HCT116 (cell line): ENCODE measurements at regions not wholly inside any gene's neighbourhood (a gene's known extent, or its start where the extent isn't known, plus 50 kb on each side); places are given as distances from the start of the nearest gene placed in this dataset.
A peak's percentile ranks its signal among the peaks of the same experiment; 100 is the strongest.

Source experiments
- ATAC-seq: fragments of 200-7000 bp; cut with Tn5 transposase; 2 replicates; pipeline ENCODE4 v1.9.1; 2020; ENCODE audit warnings: mild to moderate bottlenecking, moderate library complexity
- BruUV-seq: library from RNA; stranded (reverse); fragments of 400-500 nt; replicated peaks from 2 replicates; lab custom pipeline; 2021; lab: Mats Ljungman, UMichigan
- CTCF ChIA-PET: fragments of 300-600 bp; sonication (Branson Sonifier 250); formaldehyde crosslinking; loops from one replicate; lab custom pipeline; 2021; ENCODE audit warnings: antibody characterized with exemption; lab: Charles Lee
- POLR2A ChIA-PET: fragments of 300-600, 350-600 bp; sonication (Branson Sonifier 250); formaldehyde crosslinking; loops from one replicate; lab custom pipeline; 2021; ENCODE audit warnings: antibody characterized with exemption; lab: Charles Lee
- RAD21 ChIA-PET, 2 experiments: fragments of 300-600 bp; sonication (Branson Sonifier 250); formaldehyde crosslinking; loops; one replicate each; lab custom pipeline; 2023; ENCODE audit warnings: low total read pairs in 2 of 2; ENCODE audit not compliant: uncharacterized antibody in 2 of 2, unreplicated experiment in 2 of 2, low non-redundant PET in 1 of 2; lab: Charles Lee
- DNase-seq: peaks from one replicate; pipeline ENCODE4 v3.0.0-alpha.2; 2010; ENCODE audit warnings: low read depth, low spot score
- H2AFZ ChIP-seq: fragments of 200-600 bp; shearing (Covaris generic), sonication (generic); 2 replicates; pipeline ENCODE4 v1.6.1; 2017; ENCODE audit warnings: low read depth, mixed run types, mixed read lengths, antibody characterized with exemption, low read length; ENCODE audit not compliant: poor library complexity, severe bottlenecking
- H3K27ac ChIP-seq: 2 replicates; pipeline ENCODE4 v1.5.1; 2012; ENCODE audit warnings: low read depth, low read length
- H3K27me3 ChIP-seq: fragments of 200-600 bp; sonication (generic); 2 replicates; pipeline ENCODE4 v1.6.1; 2016; ENCODE audit warnings: mixed run types, low read length, mixed read lengths; ENCODE audit not compliant: insufficient read depth
- H3K36me3 ChIP-seq, 2 experiments: fragments of 200-500 bp in 1 of 2; fragments of 200-600 bp in 1 of 2; sonication (Bioruptor generic) in 1 of 2; sonication (generic) in 1 of 2; 2 replicates each; pipeline versions ENCODE4 v1.5.1 to v1.6.1; 2014 to 2016; ENCODE audit warnings: low read length in 2 of 2, inconsistent platforms in 1 of 2, mixed read lengths in 1 of 2, mixed run types in 1 of 2; ENCODE audit not compliant: insufficient read depth in 2 of 2, control insufficient read depth in 1 of 2
- H3K4me1 ChIP-seq, 2 experiments: fragments of 200-600 bp in 1 of 2; sonication (generic) in 1 of 2; 2 replicates each; pipeline versions ENCODE4 v1.5.1 to v1.6.1; 2012 to 2017; ENCODE audit warnings: low read length in 2 of 2, inconsistent platforms in 1 of 2, mild to moderate bottlenecking in 1 of 2, mixed read lengths in 1 of 2, mixed run types in 1 of 2, moderate library complexity in 1 of 2; ENCODE audit not compliant: insufficient read depth in 2 of 2, control insufficient read depth in 1 of 2
- H3K4me2 ChIP-seq: fragments of 200-600 bp; sonication (generic); 2 replicates; pipeline ENCODE4 v1.6.1; 2017; ENCODE audit warnings: mixed run types, low read length, mixed read lengths
- H3K4me3 ChIP-seq, 2 experiments: fragments of 200-600 bp in 1 of 2; sonication (generic) in 1 of 2; replicated peaks in 1 of 2; 2 replicates each; pipeline ENCODE4 v1.5.1; 2011 to 2016; ENCODE audit warnings: low read length in 2 of 2, control low read depth in 1 of 2, low read depth in 1 of 2, mild to moderate bottlenecking in 1 of 2, mixed read lengths in 1 of 2, mixed run types in 1 of 2
- H3K79me2 ChIP-seq: fragments of 200-600 bp; sonication (generic); 2 replicates; pipeline ENCODE4 v1.6.1; 2017; ENCODE audit warnings: mild to moderate bottlenecking, mixed run types, low read length, moderate library complexity, mixed read lengths; ENCODE audit not compliant: insufficient read depth
- H3K9ac ChIP-seq: fragments of 200-600 bp; sonication (generic); 2 replicates; pipeline ENCODE4 v1.6.1; 2016; ENCODE audit warnings: low read length, mixed read lengths
- H3K9me2 ChIP-seq: fragments of 200-600 bp; sonication (generic), shearing (Covaris generic); 2 replicates; pipeline ENCODE4 v1.6.1; 2017; ENCODE audit warnings: mixed run types, mild to moderate bottlenecking, moderate library complexity; ENCODE audit not compliant: insufficient read depth
- H3K9me3 ChIP-seq, 2 experiments: fragments of 200-500 bp in 1 of 2; fragments of 200-600 bp in 1 of 2; sonication (Bioruptor generic) in 1 of 2; sonication (generic) in 1 of 2; 2 replicates each; pipeline ENCODE4 v1.6.1; 2014 to 2017; ENCODE audit warnings: low read length in 2 of 2, mixed read lengths in 2 of 2, inconsistent platforms in 1 of 2, low read depth in 1 of 2, mild to moderate bottlenecking in 1 of 2, mixed run types in 1 of 2, moderate library complexity in 1 of 2; ENCODE audit not compliant: control insufficient read depth in 1 of 2, insufficient read depth in 1 of 2
- H4K20me1 ChIP-seq: fragments of 200-600 bp; sonication (generic), shearing (Covaris generic); 2 replicates; pipeline ENCODE4 v1.6.1; 2017; ENCODE audit warnings: mixed run types, mild to moderate bottlenecking, moderate library complexity; ENCODE audit not compliant: insufficient read depth
- CBX3 ChIP-seq: IDR thresholded peaks from 2 replicates; pipeline ENCODE4 v1.6.1; 2012; ENCODE audit warnings: low read depth
- CEBPB ChIP-seq: IDR thresholded peaks from 2 replicates; pipeline ENCODE4 v1.6.1; 2012; ENCODE audit warnings: low read depth
- CTCF ChIP-seq, 3 experiments: fragments of 200-600 bp in 1 of 3; sonication (generic) in 1 of 3; IDR thresholded peaks in 2 of 3; conservative IDR thresholded peaks in 1 of 3; 2 replicates each; pipeline ENCODE4 v1.5.1; 2012 to 2017; ENCODE audit warnings: low read depth in 2 of 3, low read length in 2 of 3, antibody characterized with exemption in 1 of 3, borderline replicate concordance in 1 of 3, control low read depth in 1 of 3, mild to moderate bottlenecking in 1 of 3, mixed read lengths in 1 of 3, mixed run types in 1 of 3, moderate library complexity in 1 of 3; ENCODE audit not compliant: insufficient read depth in 1 of 3
- EGR1 ChIP-seq: IDR thresholded peaks from 2 replicates; pipeline ENCODE4 v1.6.1; 2012; ENCODE audit warnings: low read depth
- ELF1 ChIP-seq: IDR thresholded peaks from 2 replicates; pipeline ENCODE4 v1.6.1; 2012; ENCODE audit warnings: low read depth, borderline replicate concordance
- FOSL1 ChIP-seq: IDR thresholded peaks from 2 replicates; pipeline ENCODE4 v1.6.1; 2012; ENCODE audit warnings: low read depth
- JUND ChIP-seq: IDR thresholded peaks from 2 replicates; pipeline ENCODE4 v1.6.1; 2012
- MAX ChIP-seq: IDR thresholded peaks from 2 replicates; pipeline ENCODE4 v1.6.1; 2012
- SIN3A ChIP-seq: IDR thresholded peaks from 2 replicates; pipeline ENCODE4 v1.6.1; 2012; ENCODE audit warnings: low read depth
- SP1 ChIP-seq: IDR thresholded peaks from 2 replicates; pipeline ENCODE4 v1.6.1; 2012; ENCODE audit warnings: low read depth
- TCF7L2 ChIP-seq: IDR thresholded peaks from 2 replicates; pipeline ENCODE4 v1.7.0; 2011; ENCODE audit warnings: borderline replicate concordance, inconsistent platforms; ENCODE audit not compliant: insufficient read depth, insufficient read length; ENCODE audit errors: extremely low read depth
- YY1 ChIP-seq: IDR thresholded peaks from 2 replicates; pipeline ENCODE4 v1.6.1; 2011; ENCODE audit warnings: low read length, low read depth, moderate library complexity, mild to moderate bottlenecking; ENCODE audit not compliant: insufficient replicate concordance; ENCODE audit errors: extremely low read depth
- ZBTB33 ChIP-seq: IDR thresholded peaks from 2 replicates; pipeline ENCODE4 v1.6.1; 2011; ENCODE audit warnings: mild to moderate bottlenecking, low read length, moderate library complexity; ENCODE audit not compliant: insufficient replicate concordance; ENCODE audit errors: extremely low read depth
- ZFX ChIP-seq: fragments of 450-650 bp; IDR thresholded peaks from 2 replicates; pipeline ENCODE4 v1.6.1; 2017
- ZNF274 ChIP-seq: fragments of 200-500 bp; sonication (Bioruptor generic); IDR thresholded peaks from 2 replicates; pipeline ENCODE4 v1.6.1; 2014; ENCODE audit warnings: mild to moderate bottlenecking, low read depth, low read length, inconsistent platforms
- intact Hi-C: fragments of 100-400 bp; cut with micrococcal nuclease; formaldehyde crosslinking; loops from 2 replicates; pipeline ENCODE4 v1.10.0; 2022

GRCh38 chr4:138050601-138051000 is 191.5 kb downstream of the SLC7A11 start:
- RAD21 ChIA-PET = no interaction called here
- Histone ChIP-seq H4K20me1 (no peaks in the 10 kb centered on the region), H3K9ac (no peak overlapping the region), H3K27me3 (no peaks in the 10 kb centered on the region), H3K9me2 (no peaks in the 10 kb centered on the region), H3K79me2 (no peaks in the 10 kb centered on the region), H3K36me3 (no peaks in the 10 kb centered on the region), H3K27ac (no peak overlapping the region), H3K9me3 (no peaks in the 10 kb centered on the region), H3K4me2 (peak overlapping the region; percentile 73), H2AFZ (peak overlapping the region; percentile 96), H3K4me1 (peaks cover 33 to 46% of the 10 kb centered on the region in 2 experiments), H3K4me3 (no peak overlapping the region)
- DNase-seq (no peak), ATAC-seq (peak; percentile 60)
- no TSS peak for BruUV-seq
- intact Hi-C loops = no loop called here
- peak; percentile 67 for TF ChIP-seq MAX
- TF ChIP-seq ZNF274 = no peak
- TF ChIP-seq JUND = no peak
- TF ChIP-seq SIN3A = no peak
- no peak for TF ChIP-seq FOSL1
- TF ChIP-seq CTCF (IDR thresholded peaks at IDR 0.05 in 2 of 3, conservative IDR thresholded peaks at IDR 0.05 in 1 of 3; ENCODE audit: borderline replicate concordance in 1 of 3, insufficient read depth in 1 of 3, low read depth in 2 of 3, low read length in 2 of 3) = no peak
- CTCF ChIA-PET = interaction anchor here (1.1 kb wide), 1 partner anchor 40 kb away, joined by 4 read pairs; no protein-coding TSS in a partner anchor
- POLR2A ChIA-PET = no interaction called here

GRCh38 chr4:138049355-138049754 is 192.8 kb downstream of the SLC7A11 start:
- Histone ChIP-seq H3K4me3 (peak overlapping the region; percentile 16 to 35), H3K4me1 (peaks cover 33 to 42% of the 10 kb centered on the region in 2 experiments), H3K4me2 (peak overlapping the region; percentile 73), H3K36me3 (no peaks in the 10 kb centered on the region), H3K9me2 (no peaks in the 10 kb centered on the region), H4K20me1 (no peaks in the 10 kb centered on the region), H3K9me3 (no peaks in the 10 kb centered on the region), H3K27ac (peak overlapping the region; percentile 54), H3K79me2 (no peaks in the 10 kb centered on the region), H3K27me3 (no peaks in the 10 kb centered on the region), H2AFZ (peak overlapping the region; percentile 96), H3K9ac (peak overlapping the region; percentile 8; the same call in 1 of the 2 replicates)
- ChIA-PET RAD21 (no interaction called here), CTCF (interaction anchor here (1.0 kb wide), 1 partner anchor 14 kb away, joined by 3 read pairs; no protein-coding TSS in a partner anchor), POLR2A (no interaction called here)
- TF ChIP-seq EGR1 (no peak), YY1 (no peak), FOSL1 (peak; percentile 70), JUND (peak; percentile 74), ZBTB33 (no peak), ZFX (no peak), CEBPB (0 out of 2 replicates have a peak, but pooled peaks have one; percentile 4), TCF7L2 (no peak), MAX (peak; percentile 51; the same call in 1 of the 2 replicates), SP1 (peak; percentile 52), ELF1 (no peak), CBX3 (0 out of 2 replicates have a peak, but pooled peaks have one; percentile 28)
- peak; percentile 37 for DNase-seq
- peak; percentile 63 for ATAC-seq
- intact Hi-C loops = no loop called here
- no TSS peak for BruUV-seq
